Chondrocyte (in vitro differentiated cells): ENCODE measurements at regions not wholly inside any gene's neighbourhood (a gene's known extent, or its start where the extent isn't known, plus 50 kb on each side); places are given as distances from the start of the nearest gene placed in this dataset.

Source experiments
- DNase-seq: peaks from one replicate; pipeline ENCODE4 v3.0.0; 2021; ENCODE audit warnings: mixed read lengths, low spot score
- H3K27ac Mint-ChIP-seq: one replicate; pipeline ENCODE4 v1.8.0; 2021; ENCODE audit warnings: mild to moderate bottlenecking, moderate library complexity, mixed read lengths; ENCODE audit not compliant: unreplicated experiment
- H3K27me3 Mint-ChIP-seq: 2 replicates; pipeline ENCODE4 v1.8.0; 2021; ENCODE audit warnings: low read depth, mixed read lengths
- H3K36me3 Mint-ChIP-seq: 2 replicates; pipeline ENCODE4 v1.8.0; 2021; ENCODE audit warnings: low read depth, mixed read lengths
- H3K4me1 Mint-ChIP-seq: 2 replicates; pipeline ENCODE4 v1.8.0; 2021; ENCODE audit warnings: low read depth, mild to moderate bottlenecking, mixed read lengths
- H3K4me3 Mint-ChIP-seq: one replicate; pipeline ENCODE4 v1.8.0; 2021; ENCODE audit warnings: mild to moderate bottlenecking, moderate library complexity, mixed read lengths; ENCODE audit not compliant: unreplicated experiment
- H3K9me3 Mint-ChIP-seq: 2 replicates; pipeline ENCODE4 v1.8.0; 2021; ENCODE audit warnings: low read depth, mixed read lengths
- TF ChIP-seq, protein P1 (sequence below): fragments of 200-600 bp; sonication (generic); IDR thresholded peaks from 2 replicates; pipeline ENCODE4 v1.5.0; 2021; ENCODE audit warnings: antibody characterized with exemption, mild to moderate bottlenecking, moderate library complexity

DNA sequence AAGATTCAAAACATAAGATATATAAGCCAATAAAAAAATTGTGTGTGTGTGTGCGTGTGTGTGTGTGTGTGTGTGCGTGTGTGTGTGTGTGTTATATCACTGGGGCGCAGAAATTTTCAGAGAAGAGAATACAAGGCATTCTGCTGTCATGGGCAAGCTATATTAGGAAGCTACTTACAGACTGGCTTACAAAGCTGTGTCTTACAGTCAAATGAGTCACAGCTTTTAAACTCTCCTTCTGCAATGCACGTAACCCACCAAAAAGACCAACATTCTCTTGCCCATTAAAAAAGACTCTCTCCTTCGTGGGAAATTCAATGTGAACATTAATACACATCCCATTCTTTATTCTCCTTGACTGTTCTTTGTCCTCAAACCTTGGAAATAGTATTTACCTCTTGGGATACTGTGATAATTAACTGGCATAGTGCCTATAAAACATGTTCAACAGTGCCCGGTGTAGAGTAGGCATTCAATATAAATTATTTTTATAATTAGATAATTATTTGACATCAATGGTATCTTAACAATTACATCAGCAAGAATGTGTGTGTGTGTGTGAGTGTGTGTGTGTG, 860.4 kb upstream of the SOX9 start:
- peaks cover 13% of the 10 kb centered on the region for H3K4me1 Mint-ChIP-seq
- H3K27ac Mint-ChIP-seq, result no peak overlapping the region
- TF ChIP-seq, protein P1, sequence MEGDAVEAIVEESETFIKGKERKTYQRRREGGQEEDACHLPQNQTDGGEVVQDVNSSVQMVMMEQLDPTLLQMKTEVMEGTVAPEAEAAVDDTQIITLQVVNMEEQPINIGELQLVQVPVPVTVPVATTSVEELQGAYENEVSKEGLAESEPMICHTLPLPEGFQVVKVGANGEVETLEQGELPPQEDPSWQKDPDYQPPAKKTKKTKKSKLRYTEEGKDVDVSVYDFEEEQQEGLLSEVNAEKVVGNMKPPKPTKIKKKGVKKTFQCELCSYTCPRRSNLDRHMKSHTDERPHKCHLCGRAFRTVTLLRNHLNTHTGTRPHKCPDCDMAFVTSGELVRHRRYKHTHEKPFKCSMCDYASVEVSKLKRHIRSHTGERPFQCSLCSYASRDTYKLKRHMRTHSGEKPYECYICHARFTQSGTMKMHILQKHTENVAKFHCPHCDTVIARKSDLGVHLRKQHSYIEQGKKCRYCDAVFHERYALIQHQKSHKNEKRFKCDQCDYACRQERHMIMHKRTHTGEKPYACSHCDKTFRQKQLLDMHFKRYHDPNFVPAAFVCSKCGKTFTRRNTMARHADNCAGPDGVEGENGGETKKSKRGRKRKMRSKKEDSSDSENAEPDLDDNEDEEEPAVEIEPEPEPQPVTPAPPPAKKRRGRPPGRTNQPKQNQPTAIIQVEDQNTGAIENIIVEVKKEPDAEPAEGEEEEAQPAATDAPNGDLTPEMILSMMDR, result no peak
- no peaks in the 10 kb centered on the region for H3K27me3 Mint-ChIP-seq
- H3K36me3 Mint-ChIP-seq, result no peaks in the 10 kb centered on the region
- DNase-seq, result no peak
- H3K4me3 Mint-ChIP-seq, result no peak overlapping the region
- H3K9me3 Mint-ChIP-seq, result peaks cover 2% of the 10 kb centered on the region

DNA sequence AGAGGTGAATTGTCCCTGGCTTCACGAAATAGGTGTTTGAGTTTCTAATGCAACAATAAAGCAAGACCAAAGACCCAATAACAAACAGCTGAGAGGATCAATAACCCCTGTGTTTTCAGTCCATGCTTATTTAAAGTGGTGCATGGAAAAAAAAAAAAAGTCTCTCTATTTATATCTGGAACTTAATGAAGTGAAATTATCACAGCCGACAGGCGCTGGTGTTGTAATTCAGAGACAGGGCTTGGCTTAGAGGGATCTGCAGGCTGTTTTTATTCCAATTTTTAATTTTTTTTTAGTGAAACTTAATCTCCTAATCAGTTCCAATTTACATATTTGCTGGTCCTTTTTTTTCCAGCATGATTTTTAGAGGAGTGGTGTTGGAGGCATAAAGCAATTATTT, 858.2 kb upstream of the SOX9 start:
- Mint-ChIP-seq H3K27ac (no peak overlapping the region), H3K9me3 (peaks cover 19% of the 10 kb centered on the region), H3K4me3 (no peak overlapping the region), H3K4me1 (peaks cover 15% of the 10 kb centered on the region), H3K27me3 (no peaks in the 10 kb centered on the region), H3K36me3 (peaks cover 13% of the 10 kb centered on the region)
- TF ChIP-seq, protein P1, result no peak
- no peak for DNase-seq

DNA sequence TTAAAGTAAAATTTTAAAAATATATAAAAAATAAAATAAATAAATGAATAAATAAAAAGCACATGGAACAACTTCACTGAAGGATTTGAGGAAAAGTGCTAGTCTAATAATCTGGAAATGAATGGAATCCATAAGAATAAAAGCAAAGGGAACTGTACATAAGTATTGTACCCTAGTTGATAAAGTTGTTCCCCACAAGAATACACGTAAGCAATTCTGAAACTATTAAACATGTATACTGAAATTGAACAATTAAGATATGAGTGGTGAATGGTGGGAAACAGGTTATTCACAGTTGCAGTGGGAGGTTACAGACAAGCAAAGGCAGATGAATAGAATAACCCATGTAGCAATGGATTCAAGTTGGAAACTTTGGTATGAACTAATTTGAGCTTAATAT, 853.2 kb upstream of the SOX9 start:
- DNase-seq, result no peak
- peaks cover 14% of the 10 kb centered on the region for H3K36me3 Mint-ChIP-seq
- no peak overlapping the region for H3K4me3 Mint-ChIP-seq
- peaks cover 36% of the 10 kb centered on the region for H3K9me3 Mint-ChIP-seq
- TF ChIP-seq, protein P1, result no peak
- peaks cover 9% of the 10 kb centered on the region for H3K4me1 Mint-ChIP-seq
- H3K27ac Mint-ChIP-seq, result no peak overlapping the region
- H3K27me3 Mint-ChIP-seq, result no peaks in the 10 kb centered on the region

DNA sequence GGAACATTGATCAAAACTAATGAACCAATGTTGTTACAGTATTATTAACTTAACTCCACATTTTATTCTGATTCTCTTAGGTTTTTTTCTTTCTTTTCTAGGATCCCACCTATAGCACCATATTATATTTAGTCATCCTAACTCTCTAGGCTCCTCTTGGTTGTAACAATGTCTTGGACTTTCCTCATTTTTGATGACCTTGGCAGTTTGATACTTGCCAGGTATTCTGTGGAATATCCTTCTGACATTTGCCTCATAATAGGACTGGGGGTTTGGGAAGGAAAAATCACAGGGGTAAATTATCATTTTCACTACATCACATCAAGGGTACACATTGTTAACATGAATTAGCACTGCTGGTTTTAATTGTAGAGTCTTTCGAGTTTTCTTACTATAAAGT, 851.6 kb upstream of the SOX9 start:
- H3K27ac Mint-ChIP-seq, result no peak overlapping the region
- H3K27me3 Mint-ChIP-seq, result no peaks in the 10 kb centered on the region
- H3K36me3 Mint-ChIP-seq, result peaks cover 14% of the 10 kb centered on the region
- no peak overlapping the region for H3K4me3 Mint-ChIP-seq
- no peak for DNase-seq
- peaks cover 9% of the 10 kb centered on the region for H3K4me1 Mint-ChIP-seq
- peaks cover 36% of the 10 kb centered on the region for H3K9me3 Mint-ChIP-seq
- TF ChIP-seq, protein P1, result no peak

DNA sequence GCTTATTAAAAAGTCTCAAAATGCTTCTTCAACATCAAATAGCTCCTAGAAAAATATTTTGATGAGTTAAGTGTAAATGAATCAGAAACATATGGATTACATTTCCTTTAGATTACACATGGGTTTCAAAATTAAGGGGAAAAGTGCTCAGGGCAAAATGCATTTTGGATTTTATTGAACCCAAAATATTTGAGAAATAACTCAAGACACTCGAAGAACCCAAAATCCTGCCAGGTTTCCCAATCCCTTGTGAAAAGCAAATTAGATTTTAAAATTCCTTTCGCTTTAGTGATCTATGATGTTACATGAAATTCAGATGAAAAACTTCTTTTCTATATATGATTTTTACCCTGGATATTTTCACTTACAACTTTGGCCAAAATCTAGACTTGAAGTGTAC, 847.4 kb upstream of the SOX9 start:
- no peaks in the 10 kb centered on the region for H3K27me3 Mint-ChIP-seq
- H3K4me1 Mint-ChIP-seq, result peaks cover 10% of the 10 kb centered on the region
- H3K27ac Mint-ChIP-seq, result no peak overlapping the region
- no peak overlapping the region for H3K4me3 Mint-ChIP-seq
- TF ChIP-seq, protein P1, result no peak
- DNase-seq, result no peak
- no peaks in the 10 kb centered on the region for H3K36me3 Mint-ChIP-seq
- H3K9me3 Mint-ChIP-seq, result peaks cover 10% of the 10 kb centered on the region
